Loucy (cell line): ENCODE measurements at regions not wholly inside any gene's neighbourhood (a gene's known extent, or its start where the extent isn't known, plus 50 kb on each side); places are given as distances from the start of the nearest gene placed in this dataset.

Experiments
- H2AFZ ChIP-seq: fragments of 200-600 bp; sonication (generic); 2 replicates; pipeline ENCODE4 v1.6.0; 2016; ENCODE audit warnings: antibody characterized with exemption, mild to moderate bottlenecking, low read length, moderate library complexity
- H3F3A ChIP-seq: fragments of 200-600 bp; 2 replicates; pipeline ENCODE4 v1.6.0; 2016; ENCODE audit warnings: antibody characterized with exemption, low read depth, mild to moderate bottlenecking
- H3K27me3 ChIP-seq: fragments of 200-600 bp; sonication (generic); 2 replicates; pipeline ENCODE4 v1.6.1; 2014; ENCODE audit warnings: low read length, mild to moderate bottlenecking; ENCODE audit not compliant: insufficient read depth, poor library complexity, severe bottlenecking
- H3K36me3 ChIP-seq: fragments of 200-600 bp; sonication (generic); 2 replicates; pipeline ENCODE4 v1.6.1; 2016; ENCODE audit warnings: low read length; ENCODE audit not compliant: insufficient read depth
- H3K4me1 ChIP-seq: fragments of 200-600 bp; sonication (generic); 2 replicates; pipeline ENCODE4 v1.5.1; 2014; ENCODE audit warnings: low read length, mild to moderate bottlenecking; ENCODE audit not compliant: insufficient read depth, poor library complexity, severe bottlenecking
- H3K4me2 ChIP-seq: fragments of 200-600 bp; sonication (generic); 2 replicates; pipeline ENCODE4 v1.6.0; 2014; ENCODE audit warnings: antibody characterized with exemption, low read length, low read depth, mild to moderate bottlenecking; ENCODE audit not compliant: poor library complexity, severe bottlenecking
- H3K4me3 ChIP-seq: fragments of 200-600 bp; sonication (generic); 2 replicates; pipeline ENCODE4 v1.5.1; 2014; ENCODE audit warnings: low read length, mild to moderate bottlenecking, mixed read lengths; ENCODE audit not compliant: poor library complexity, severe bottlenecking
- H3K79me2 ChIP-seq: fragments of 200-600 bp; sonication (generic); 2 replicates; pipeline ENCODE4 v1.6.1; 2014; ENCODE audit warnings: low read length; ENCODE audit not compliant: insufficient read depth
- H3K9ac ChIP-seq: fragments of 200-600 bp; sonication (generic); 2 replicates; pipeline ENCODE4 v1.6.0; 2014; ENCODE audit warnings: mild to moderate bottlenecking, low read depth, low read length, moderate library complexity; ENCODE audit not compliant: poor library complexity, severe bottlenecking
- H3K9me2 ChIP-seq: fragments of 200-600 bp; sonication (generic); replicated peaks from 2 replicates; pipeline ENCODE4 v1.6.1; 2016; ENCODE audit warnings: low read depth, low read length, mixed read lengths
- H3K9me3 ChIP-seq: fragments of 200-600 bp; sonication (generic); 2 replicates; pipeline ENCODE4 v1.6.1; 2014; ENCODE audit warnings: mild to moderate bottlenecking, antibody characterized with exemption, low read length, low read depth; ENCODE audit not compliant: insufficient read depth
- H4K20me1 ChIP-seq: fragments of 200-600 bp; sonication (generic); 2 replicates; pipeline ENCODE4 v1.6.0; 2014; ENCODE audit warnings: antibody characterized with exemption, low read length, mild to moderate bottlenecking; ENCODE audit not compliant: insufficient read depth, poor library complexity, severe bottlenecking
- CTCF ChIP-seq: fragments of 200-600 bp; sonication (generic); conservative IDR thresholded peaks from 2 replicates; pipeline ENCODE4 v1.5.1; 2014; ENCODE audit warnings: mild to moderate bottlenecking, antibody characterized with exemption, low read length
- EZH2phosphoT487 ChIP-seq: fragments of 200-600 bp; IDR thresholded peaks from 2 replicates; pipeline ENCODE4 v1.6.1; 2018; ENCODE audit warnings: antibody characterized with exemption, mild to moderate bottlenecking, moderate library complexity, borderline replicate concordance

DNA sequence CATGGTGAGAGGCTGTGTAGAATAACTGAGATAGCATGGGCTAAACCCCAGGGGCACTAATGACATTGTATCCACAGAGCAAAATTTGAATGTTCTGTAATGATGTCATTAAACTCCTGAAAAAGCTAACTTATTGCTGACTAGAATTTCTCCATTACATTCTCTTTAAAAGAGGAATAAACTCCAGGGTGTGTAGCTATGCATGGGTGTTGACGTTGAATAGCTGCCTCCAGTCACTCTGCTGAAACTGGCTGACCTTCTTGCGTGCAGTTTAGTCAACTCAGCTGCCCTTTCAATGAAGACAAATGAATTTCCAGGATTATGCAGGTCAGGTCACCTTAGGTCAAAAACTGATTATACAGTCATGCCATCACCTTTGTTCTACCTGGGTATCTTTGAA, 617.5 kb upstream of the WWC1 start:
- Histone ChIP-seq H3K27me3 (no peaks in the 10 kb centered on the region), H2AFZ (no peak overlapping the region), H3K4me3 (no peak overlapping the region), H3K9me3 (no peaks in the 10 kb centered on the region), H3F3A (no peaks in the 10 kb centered on the region), H3K4me1 (no peaks in the 10 kb centered on the region), H3K4me2 (no peak overlapping the region), H3K36me3 (no peaks in the 10 kb centered on the region), H4K20me1 (no peaks in the 10 kb centered on the region), H3K9ac (no peak overlapping the region), H3K9me2 (no peaks in the 10 kb centered on the region), H3K79me2 (no peaks in the 10 kb centered on the region)
- TF ChIP-seq EZH2phosphoT487: no peak
- TF ChIP-seq CTCF: no peak

DNA sequence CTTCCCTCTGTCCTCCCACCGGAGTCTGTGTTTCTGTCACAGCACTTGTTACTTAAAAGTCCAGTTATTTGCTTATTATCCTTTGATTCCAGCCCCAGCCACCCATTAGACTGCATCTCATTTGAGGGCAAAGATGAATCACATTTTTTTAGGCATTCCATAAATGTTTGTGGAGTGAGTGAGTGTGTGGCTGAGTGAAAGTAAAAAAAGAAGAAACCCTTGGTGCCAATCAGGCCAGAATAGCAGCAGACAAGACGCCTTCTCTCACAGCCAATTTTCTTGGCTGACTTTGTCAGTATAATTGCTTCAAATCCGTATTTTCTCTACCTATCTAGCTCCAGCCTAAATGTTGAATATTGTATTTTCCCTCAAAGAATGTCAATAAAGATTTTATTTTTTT, 613.0 kb upstream of the WWC1 start:
- no peaks in the 10 kb centered on the region for H3K4me1 ChIP-seq
- H3K4me2 ChIP-seq: no peak overlapping the region

GRCh38 chr5:167684251-167684650, 607.2 kb upstream of the WWC1 start:
- Histone ChIP-seq H3K4me3 (no peak overlapping the region), H3K4me1 (no peaks in the 10 kb centered on the region), H3K4me2 (no peak overlapping the region), H4K20me1 (no peaks in the 10 kb centered on the region), H3K79me2 (no peaks in the 10 kb centered on the region), H3K9me2 (no peaks in the 10 kb centered on the region), H3K27me3 (no peaks in the 10 kb centered on the region), H3F3A (no peaks in the 10 kb centered on the region), H2AFZ (no peak overlapping the region), H3K9ac (no peak overlapping the region), H3K9me3 (no peaks in the 10 kb centered on the region), H3K36me3 (no peaks in the 10 kb centered on the region)
- no peak for TF ChIP-seq CTCF
- no peak for TF ChIP-seq EZH2phosphoT487

More for the DNA sequence above, 613.0 kb upstream of the WWC1 start:
- Histone ChIP-seq H3K4me3 (no peak overlapping the region), H4K20me1 (no peaks in the 10 kb centered on the region), H3K27me3 (no peaks in the 10 kb centered on the region), H2AFZ (no peak overlapping the region), H3K9ac (no peak overlapping the region), H3K9me3 (no peaks in the 10 kb centered on the region), H3K36me3 (no peaks in the 10 kb centered on the region), H3K9me2 (no peaks in the 10 kb centered on the region), H3K79me2 (no peaks in the 10 kb centered on the region), H3F3A (no peaks in the 10 kb centered on the region)
- TF ChIP-seq EZH2phosphoT487: no peak
- TF ChIP-seq CTCF: no peak
